Activated CD4-positive, alpha-beta memory T cell treated with anti-CD3 and anti-CD28 coated beads, Interleukin-2, amount 10 ng/mL, durations not matched to agents 7 days and 5 days (primary cell): ENCODE measurements at regions not wholly inside any gene's neighbourhood (a gene's known extent, or its start where the extent isn't known, plus 50 kb on each side); places are given as distances from the start of the nearest gene placed in this dataset.
A peak's percentile ranks its signal among the peaks of the same experiment; 100 is the strongest.
"Not testable (repeated sequence)": the region's sequence is repeated elsewhere in the genome, so short reads cannot be mapped to it uniquely, and the experiment has no call there.

ENCODE experiments used
- CTCF ChIA-PET: fragments of 350-600 bp; sonication (Branson Sonifier 250); formaldehyde crosslinking; loops from one replicate; lab custom pipeline; 2021; ENCODE audit warnings: antibody characterized with exemption, inconsistent platforms; lab: Charles Lee
- POLR2A ChIA-PET: fragments of 350-600 bp; sonication (Branson Sonifier 250); formaldehyde crosslinking; loops from one replicate; lab custom pipeline; 2021; ENCODE audit warnings: antibody characterized with exemption; lab: Charles Lee
- DNase-seq: peaks from one replicate; pipeline ENCODE4 v3.0.0-alpha.2; 2020
- H3K27ac Mint-ChIP-seq: one replicate; pipeline ENCODE4 v1.8.0; 2021; ENCODE audit warnings: mild to moderate bottlenecking, mixed read lengths
- H3K27me3 Mint-ChIP-seq: one replicate; pipeline ENCODE4 v1.8.0; 2021; ENCODE audit warnings: mixed read lengths
- H3K36me3 Mint-ChIP-seq: one replicate; pipeline ENCODE4 v1.8.0; 2021; ENCODE audit warnings: low read depth, mixed read lengths
- H3K4me1 Mint-ChIP-seq: one replicate; pipeline ENCODE4 v1.8.0; 2021; ENCODE audit warnings: mixed read lengths
- H3K4me3 Mint-ChIP-seq: one replicate; pipeline ENCODE4 v1.8.0; 2021; ENCODE audit warnings: mild to moderate bottlenecking, mixed read lengths
- H3K9me3 Mint-ChIP-seq: one replicate; pipeline ENCODE4 v1.8.0; 2021; ENCODE audit warnings: mixed read lengths

DNA sequence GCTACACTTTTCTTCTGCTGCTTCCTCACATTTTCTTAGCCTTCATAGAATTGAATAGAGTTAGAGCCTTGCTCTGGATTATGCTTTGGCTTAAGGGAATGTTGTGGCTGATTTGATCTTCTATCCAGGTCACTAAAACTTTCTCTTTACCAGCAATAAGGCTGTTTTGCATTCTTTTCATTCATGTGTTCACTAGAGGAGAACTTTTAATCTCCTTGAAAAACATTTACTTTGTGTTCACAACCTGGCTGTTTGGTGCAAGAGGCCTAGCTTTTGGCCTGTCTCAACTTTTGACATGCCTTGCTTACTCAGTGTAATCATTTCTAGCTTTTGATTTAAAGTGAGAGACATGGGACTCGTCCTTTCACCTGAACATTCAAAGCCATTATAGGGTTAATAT lies 87.7 kb upstream of the RAB40AL start:
- no peak for DNase-seq
- no peak overlapping the region for H3K27ac Mint-ChIP-seq
- ChIA-PET POLR2A (no interaction called here), CTCF (no interaction called here)
- H3K4me3 Mint-ChIP-seq = no peak overlapping the region
- peaks cover 3% of the 10 kb centered on the region for H3K36me3 Mint-ChIP-seq
- no peaks in the 10 kb centered on the region for H3K27me3 Mint-ChIP-seq
- H3K4me1 Mint-ChIP-seq = peaks cover 2% of the 10 kb centered on the region
- H3K9me3 Mint-ChIP-seq = no peaks in the 10 kb centered on the region

DNA sequence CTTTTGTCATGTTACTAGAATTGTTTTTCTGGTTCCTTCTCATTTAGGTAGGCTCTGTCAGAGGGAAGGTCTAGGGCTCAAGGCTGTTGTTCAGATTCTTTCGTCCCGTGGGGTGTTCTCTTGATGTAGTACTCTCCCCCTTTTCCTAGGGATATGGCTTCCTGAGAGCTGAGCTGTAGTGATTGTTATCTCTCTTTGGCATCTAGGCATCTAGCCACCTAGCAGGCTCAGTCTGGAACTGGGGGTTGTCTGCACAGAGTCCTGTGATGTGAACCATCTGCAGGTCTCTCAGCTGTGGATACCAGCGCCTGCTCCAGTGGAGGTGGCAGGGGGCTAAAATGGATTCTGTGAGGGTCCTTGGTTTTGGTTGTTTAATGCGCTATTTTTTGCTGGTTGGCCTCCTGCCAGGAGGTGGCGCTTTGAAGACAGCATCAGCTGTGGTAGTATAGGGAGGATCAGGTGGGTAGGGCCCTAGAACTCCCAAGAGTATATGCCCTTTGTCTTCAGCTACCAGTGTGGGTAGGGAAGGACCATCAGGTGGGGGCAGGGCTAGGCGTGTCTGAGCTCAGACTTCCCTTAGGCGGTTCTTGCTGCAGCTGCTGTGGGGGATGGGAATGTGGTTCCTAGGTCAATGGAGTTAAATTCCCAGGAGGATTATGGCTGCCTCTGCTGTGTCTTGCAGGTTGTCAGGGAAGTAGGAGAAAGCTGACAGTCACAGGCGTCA lies 78.1 kb upstream of the RAB40AL start:
- H3K4me3 Mint-ChIP-seq, H3K4me1 Mint-ChIP-seq, H3K27ac Mint-ChIP-seq, H3K27me3 Mint-ChIP-seq, H3K9me3 Mint-ChIP-seq, DNase-seq, H3K36me3 Mint-ChIP-seq, POLR2A ChIA-PET, CTCF ChIA-PET: not testable (repeated sequence)

DNA sequence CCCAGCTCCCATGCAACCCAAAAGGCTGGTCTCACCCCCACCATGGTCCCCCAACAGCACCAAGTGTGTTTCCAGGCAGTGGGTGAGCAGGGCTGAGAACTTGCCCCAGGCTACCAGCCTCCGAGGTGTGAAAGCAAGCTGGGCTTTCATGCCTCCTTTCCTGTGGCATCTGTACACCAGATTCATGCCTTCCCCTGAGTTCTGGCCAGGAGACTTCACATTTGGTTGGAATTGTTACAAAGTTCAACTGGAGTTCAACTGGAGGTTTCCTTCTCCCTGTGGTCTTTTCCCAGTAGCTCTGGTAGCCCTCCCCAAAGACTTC lies 77.6 kb upstream of the RAB40AL start:
- Mint-ChIP-seq H3K27ac (no peak overlapping the region), H3K9me3 (no peaks in the 10 kb centered on the region), H3K27me3 (no peaks in the 10 kb centered on the region), H3K36me3 (no peaks in the 10 kb centered on the region), H3K4me1 (no peaks in the 10 kb centered on the region), H3K4me3 (no peak overlapping the region)
- ChIA-PET POLR2A (no interaction called here), CTCF (no interaction called here)
- DNase-seq = no peak

DNA sequence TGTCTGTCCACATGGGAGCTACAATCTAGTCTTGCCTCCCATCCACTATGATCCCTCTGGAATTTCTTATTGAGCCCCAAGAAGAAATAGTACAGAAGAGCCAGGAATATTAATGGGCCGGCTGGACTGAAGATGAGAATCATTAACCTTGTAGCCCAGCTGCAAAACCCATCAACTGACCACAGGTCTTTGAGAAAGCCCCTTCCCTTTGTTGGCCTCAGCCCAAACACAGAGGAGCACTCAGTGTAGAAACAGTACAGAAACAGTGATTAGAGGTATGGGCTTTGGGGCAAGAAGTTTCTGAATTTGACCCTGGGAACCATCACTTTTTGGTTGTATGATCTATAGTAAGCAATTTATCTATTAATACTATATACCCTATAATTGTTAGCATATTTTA lies 76.8 kb upstream of the RAB40AL start:
- Mint-ChIP-seq H3K9me3 (no peaks in the 10 kb centered on the region), H3K36me3 (peaks cover 3% of the 10 kb centered on the region), H3K27me3 (no peaks in the 10 kb centered on the region), H3K4me3 (no peak overlapping the region), H3K27ac (no peak overlapping the region), H3K4me1 (no peaks in the 10 kb centered on the region)
- ChIA-PET POLR2A (no interaction called here), CTCF (no interaction called here)
- no peak for DNase-seq

DNA sequence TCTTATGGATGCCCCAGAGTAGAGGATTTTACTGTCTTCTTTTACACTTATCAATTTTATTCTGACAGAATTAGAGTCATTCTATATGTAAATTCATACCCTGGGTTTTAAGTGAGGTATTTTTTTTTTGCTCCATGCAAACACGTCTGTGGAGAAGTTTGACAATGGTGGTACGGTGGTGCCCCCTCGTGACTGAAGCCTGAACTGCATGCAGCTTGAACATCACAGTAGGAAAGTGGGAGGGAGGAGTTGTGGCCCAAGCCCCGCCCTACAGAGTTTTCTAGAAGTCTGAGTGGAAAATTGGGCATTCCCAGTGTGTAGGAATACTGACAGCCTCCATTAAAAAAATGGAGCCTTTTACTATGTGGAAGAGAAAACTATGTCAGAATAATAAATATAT lies 73.3 kb upstream of the RAB40AL start:
- Mint-ChIP-seq H3K27me3 (no peaks in the 10 kb centered on the region), H3K4me1 (no peaks in the 10 kb centered on the region), H3K4me3 (no peak overlapping the region), H3K36me3 (peaks cover 7% of the 10 kb centered on the region), H3K9me3 (no peaks in the 10 kb centered on the region), H3K27ac (no peak overlapping the region)
- POLR2A ChIA-PET = interaction anchor here (0.6 to 0.7 kb wide), 2 partner anchors 49 to 264 kb away, joined by 3 read pairs; no protein-coding TSS in a partner anchor
- CTCF ChIA-PET = interaction anchor here (1.2 kb wide), 1 partner anchor 18 kb away, joined by 3 read pairs; no protein-coding TSS in a partner anchor
- DNase-seq = peak; percentile 82

DNA sequence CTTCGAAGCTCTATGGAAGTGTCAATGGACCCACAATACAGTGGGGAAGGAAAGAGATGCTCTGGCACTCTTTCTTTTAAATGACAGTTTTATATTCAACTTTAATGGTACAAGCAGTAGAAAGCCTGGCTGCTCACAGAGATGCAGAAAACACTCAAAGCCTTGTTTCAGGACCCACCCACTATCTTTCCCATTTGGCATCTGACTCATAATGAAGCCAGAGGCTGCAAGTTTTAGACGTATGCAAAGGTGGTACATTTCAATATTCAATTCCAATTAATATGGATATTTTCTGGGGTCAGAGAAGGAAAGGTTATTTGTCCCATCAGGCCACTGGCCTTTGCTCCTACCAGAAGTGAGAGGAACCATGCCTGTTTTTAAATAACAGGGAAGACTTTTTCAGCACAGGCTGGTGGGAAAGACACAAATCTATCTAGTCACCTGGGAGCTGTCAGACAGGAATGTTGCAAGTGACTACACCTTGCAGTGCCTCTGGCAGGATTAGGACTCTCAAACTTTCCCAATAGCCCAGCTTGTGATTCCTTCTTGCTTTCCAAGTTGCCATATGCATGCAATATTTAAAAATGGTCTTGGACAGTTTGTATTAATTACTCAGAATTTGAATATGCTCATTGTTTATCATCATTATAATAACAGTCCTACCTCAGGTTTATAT lies 70.0 kb upstream of the RAB40AL start:
- Mint-ChIP-seq H3K36me3 (peaks cover 7% of the 10 kb centered on the region), H3K27me3 (no peaks in the 10 kb centered on the region), H3K4me1 (no peaks in the 10 kb centered on the region), H3K27ac (no peak overlapping the region), H3K4me3 (no peak overlapping the region), H3K9me3 (no peaks in the 10 kb centered on the region)
- no peak for DNase-seq
- CTCF ChIA-PET = no interaction called here
- POLR2A ChIA-PET = no interaction called here

DNA sequence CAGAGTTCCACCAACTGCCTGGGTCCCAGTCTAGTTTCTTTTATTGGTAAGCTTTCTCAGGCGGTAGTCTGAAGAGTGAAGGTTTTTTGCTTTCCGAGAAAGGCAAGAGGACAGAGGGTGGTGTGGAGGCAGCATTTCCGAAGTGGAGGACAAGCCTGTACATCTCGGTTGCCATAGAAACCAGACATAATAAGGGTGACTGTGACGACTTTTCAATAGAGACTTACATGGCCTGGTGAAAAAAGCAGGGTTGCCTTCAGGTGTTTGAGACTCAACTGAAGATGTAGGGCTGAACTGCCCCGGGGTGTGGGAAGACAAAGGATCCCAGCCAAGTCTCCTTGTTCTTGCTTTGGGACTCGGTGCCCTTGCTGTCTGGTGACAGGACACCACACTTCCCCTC lies 53.6 kb upstream of the RAB40AL start:
- Mint-ChIP-seq H3K4me1 (no peaks in the 10 kb centered on the region), H3K27me3 (no peaks in the 10 kb centered on the region), H3K9me3 (no peaks in the 10 kb centered on the region), H3K4me3 (no peak overlapping the region), H3K27ac (no peak overlapping the region), H3K36me3 (peaks cover 2% of the 10 kb centered on the region)
- no peak for DNase-seq
- ChIA-PET POLR2A (no interaction called here), CTCF (no interaction called here)
